ENCODE measurements at regions not wholly inside any gene's neighbourhood (a gene's known extent, or its start where the extent isn't known, plus 50 kb on each side); places are given as distances from the start of the nearest gene placed in this dataset.
"Not testable (repeated sequence)": the region's sequence is repeated elsewhere in the genome, so short reads cannot be mapped to it uniquely, and the experiment has no call there.

DNA sequence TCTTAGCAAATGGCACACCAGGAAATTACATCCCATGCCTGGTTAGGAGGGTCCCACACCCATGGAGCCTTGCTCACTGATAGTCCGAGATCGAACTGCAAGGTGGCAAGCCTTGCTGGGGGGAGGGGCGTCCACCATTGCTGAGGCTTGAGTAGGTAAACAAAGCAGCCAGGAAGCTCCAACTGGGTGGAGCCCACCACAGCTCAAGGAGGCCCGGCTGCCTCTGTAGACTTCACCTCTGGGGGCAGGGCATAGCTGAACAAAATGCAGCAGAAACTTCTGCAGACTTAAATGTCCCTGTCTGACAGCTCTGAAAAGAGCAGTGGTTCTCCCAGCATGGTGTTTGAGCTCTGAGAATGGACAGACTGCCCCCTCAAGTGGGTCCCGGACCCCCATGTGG, 962.7 kb upstream of the INTU start:
- not testable (repeated sequence) for H3K4me3 ChIP-seq (ENCODE audit: low read length); H3K4me1 ChIP-seq (ENCODE audit: control insufficient read depth, insufficient read depth, low read length); H3K36me3 ChIP-seq (ENCODE audit: insufficient read depth, low read length); H3K27me3 ChIP-seq (ENCODE audit: control insufficient read depth, insufficient read depth, low read length); H3K9me3 ChIP-seq (replicated peaks; ENCODE audit: low read length); H3K9ac ChIP-seq (ENCODE audit: low read depth, low read length); H3K4me2 ChIP-seq (ENCODE audit: low read length)

DNA sequence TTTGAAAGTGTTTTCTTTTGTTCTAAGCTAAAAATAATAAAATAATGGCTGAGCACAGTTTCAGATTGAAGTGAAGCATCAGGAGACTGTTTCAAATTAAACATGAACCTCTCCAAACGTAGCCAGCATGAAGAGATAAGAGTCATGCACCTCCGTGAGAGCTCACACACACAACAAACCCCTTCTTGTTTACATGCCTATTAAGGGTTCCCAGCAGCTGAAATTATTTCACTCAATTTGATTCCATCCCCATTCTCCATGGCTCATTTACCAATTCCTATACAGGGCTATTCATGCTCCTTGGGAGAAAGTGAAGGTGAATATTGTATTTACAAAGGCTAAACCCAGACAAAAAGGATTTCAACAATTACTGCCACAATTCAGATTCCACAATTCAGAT, 954.1 kb upstream of the INTU start:
- Histone ChIP-seq H3K4me3 (ENCODE audit: low read length) (no peak overlapping the region), H3K4me1 (ENCODE audit: control insufficient read depth, insufficient read depth, low read length) (no peaks in the 10 kb centered on the region), H3K4me2 (ENCODE audit: low read length) (no peak overlapping the region), H3K9me3 (replicated peaks; ENCODE audit: low read length) (no peaks in the 10 kb centered on the region), H3K36me3 (ENCODE audit: insufficient read depth, low read length) (no peaks in the 10 kb centered on the region), H3K27me3 (ENCODE audit: control insufficient read depth, insufficient read depth, low read length) (no peaks in the 10 kb centered on the region), H3K9ac (ENCODE audit: low read depth, low read length) (no peak overlapping the region)

- no peaks in the 10 kb centered on the region for H3K4me1 ChIP-seq (ENCODE audit: control insufficient read depth, insufficient read depth, low read length)
- H3K4me2 ChIP-seq (ENCODE audit: low read length) = no peak overlapping the region
- H3K9me3 ChIP-seq (replicated peaks; ENCODE audit: low read length) = no peaks in the 10 kb centered on the region
- no peak overlapping the region for H3K4me3 ChIP-seq (ENCODE audit: low read length)
- no peaks in the 10 kb centered on the region for H3K27me3 ChIP-seq (ENCODE audit: control insufficient read depth, insufficient read depth, low read length)
- H3K9ac ChIP-seq (ENCODE audit: low read depth, low read length) = no peak overlapping the region
- no peaks in the 10 kb centered on the region for H3K36me3 ChIP-seq (ENCODE audit: insufficient read depth, low read length)
Observed at GRCh38 chr4:126679303-126679702, 953.5 kb upstream of the INTU start.

DNA sequence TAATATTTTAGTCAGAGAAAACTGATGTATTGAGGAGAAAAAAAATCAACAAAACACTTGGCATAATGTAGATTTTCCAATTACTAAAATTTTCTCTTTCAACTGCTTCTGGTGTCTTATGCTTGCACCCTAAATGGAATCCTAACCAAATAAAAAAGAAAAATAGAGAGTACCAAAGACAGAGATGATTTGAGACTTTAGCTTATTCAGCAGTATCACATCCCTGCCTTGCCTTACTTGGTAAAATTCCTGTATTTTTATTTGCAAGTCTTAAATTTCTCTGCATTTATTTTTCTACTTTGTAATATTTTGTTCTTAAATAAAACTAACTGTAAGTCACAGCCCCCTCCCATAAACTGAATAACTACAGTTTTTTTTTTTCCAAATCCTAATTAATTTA, 950.5 kb upstream of the INTU start:
- Histone ChIP-seq H3K4me3 (ENCODE audit: low read length) (no peak overlapping the region), H3K27me3 (ENCODE audit: control insufficient read depth, insufficient read depth, low read length) (no peaks in the 10 kb centered on the region), H3K9ac (ENCODE audit: low read depth, low read length) (no peak overlapping the region), H3K4me2 (ENCODE audit: low read length) (no peak overlapping the region), H3K4me1 (ENCODE audit: control insufficient read depth, insufficient read depth, low read length) (no peaks in the 10 kb centered on the region), H3K9me3 (replicated peaks; ENCODE audit: low read length) (no peaks in the 10 kb centered on the region), H3K36me3 (ENCODE audit: insufficient read depth, low read length) (no peaks in the 10 kb centered on the region)

DNA sequence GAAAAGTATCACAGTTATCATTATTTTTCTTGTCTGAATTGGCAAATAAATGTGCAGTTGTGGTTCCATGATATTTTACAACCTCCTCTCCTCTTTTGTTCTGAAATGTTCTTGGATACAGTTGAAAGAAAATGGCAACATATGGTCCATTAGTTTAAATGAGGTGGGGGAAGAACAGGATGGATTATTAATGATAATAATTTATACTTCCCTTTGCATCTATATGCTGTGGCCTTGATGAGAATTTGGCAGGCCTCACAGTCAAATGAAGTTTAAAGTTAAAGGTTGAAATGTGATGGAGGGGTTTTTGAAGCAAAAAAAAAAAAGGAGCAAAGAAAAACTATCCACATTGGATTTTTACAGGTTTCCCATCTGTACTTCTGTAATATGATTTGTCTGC, 946.3 kb upstream of the INTU start:
- H3K4me2 ChIP-seq (ENCODE audit: low read length) = no peak overlapping the region
- H3K4me3 ChIP-seq (ENCODE audit: low read length) = no peak overlapping the region
- no peaks in the 10 kb centered on the region for H3K9me3 ChIP-seq (replicated peaks; ENCODE audit: low read length)
- no peaks in the 10 kb centered on the region for H3K36me3 ChIP-seq (ENCODE audit: insufficient read depth, low read length)
- H3K9ac ChIP-seq (ENCODE audit: low read depth, low read length) = no peak overlapping the region
- peaks cover 6% of the 10 kb centered on the region for H3K4me1 ChIP-seq (ENCODE audit: control insufficient read depth, insufficient read depth, low read length)
- H3K27me3 ChIP-seq (ENCODE audit: control insufficient read depth, insufficient read depth, low read length) = no peaks in the 10 kb centered on the region

DNA sequence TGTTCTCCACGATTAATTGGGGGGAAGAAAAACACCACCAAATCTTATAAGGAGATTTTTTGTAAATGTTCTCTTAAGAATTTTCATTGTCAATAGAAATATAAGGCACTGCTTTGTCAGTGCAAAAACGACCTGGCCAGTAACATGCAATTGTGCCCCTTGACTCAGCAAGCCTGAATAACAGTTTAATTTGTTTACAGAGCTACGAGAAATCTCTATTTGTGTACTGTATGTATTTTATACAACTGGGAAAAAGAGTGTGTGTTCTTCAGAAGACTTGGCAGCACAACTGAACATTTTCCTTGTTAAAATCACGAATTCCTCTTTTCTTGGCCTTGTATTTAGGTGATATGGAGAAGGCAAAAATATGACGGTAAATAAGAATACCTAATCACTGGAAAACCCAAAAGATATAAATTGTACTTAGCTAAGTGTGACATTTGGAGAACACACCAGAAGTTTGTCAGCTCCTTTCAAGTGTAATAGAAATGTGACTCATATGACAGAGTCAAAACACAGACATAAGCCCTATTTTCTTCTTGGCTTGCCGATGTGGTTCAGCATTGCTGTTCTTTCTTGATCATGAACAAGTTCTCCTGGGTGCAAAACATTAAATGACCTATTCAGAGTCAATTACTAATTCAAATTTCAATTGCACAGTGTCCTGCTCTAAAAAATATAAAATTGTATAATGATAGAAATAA, 945.0 kb upstream of the INTU start:
- H3K4me1 ChIP-seq (ENCODE audit: control insufficient read depth, insufficient read depth, low read length) = peaks cover 6% of the 10 kb centered on the region

GRCh38 chr4:126691797-126692196, 941.0 kb upstream of the INTU start:
- Histone ChIP-seq H3K4me1 (ENCODE audit: control insufficient read depth, insufficient read depth, low read length) (peaks cover 6% of the 10 kb centered on the region), H3K9me3 (replicated peaks; ENCODE audit: low read length) (no peaks in the 10 kb centered on the region), H3K4me3 (ENCODE audit: low read length) (no peak overlapping the region), H3K9ac (ENCODE audit: low read depth, low read length) (no peak overlapping the region), H3K27me3 (ENCODE audit: control insufficient read depth, insufficient read depth, low read length) (no peaks in the 10 kb centered on the region), H3K36me3 (ENCODE audit: insufficient read depth, low read length) (no peaks in the 10 kb centered on the region), H3K4me2 (ENCODE audit: low read length) (no peak overlapping the region)

More for the DNA sequence above, 945.0 kb upstream of the INTU start:
- Histone ChIP-seq H3K4me3 (ENCODE audit: low read length) (no peak overlapping the region), H3K27me3 (ENCODE audit: control insufficient read depth, insufficient read depth, low read length) (no peaks in the 10 kb centered on the region), H3K4me2 (ENCODE audit: low read length) (no peak overlapping the region), H3K9me3 (replicated peaks; ENCODE audit: low read length) (no peaks in the 10 kb centered on the region), H3K36me3 (ENCODE audit: insufficient read depth, low read length) (no peaks in the 10 kb centered on the region), H3K9ac (ENCODE audit: low read depth, low read length) (no peak overlapping the region)

GRCh38 chr4:126697748-126698147, 935.0 kb upstream of the INTU start:
- Histone ChIP-seq H3K4me3 (ENCODE audit: low read length) (no peak overlapping the region), H3K9ac (ENCODE audit: low read depth, low read length) (no peak overlapping the region), H3K36me3 (ENCODE audit: insufficient read depth, low read length) (no peaks in the 10 kb centered on the region), H3K4me1 (ENCODE audit: control insufficient read depth, insufficient read depth, low read length) (peaks cover 13% of the 10 kb centered on the region), H3K27me3 (ENCODE audit: control insufficient read depth, insufficient read depth, low read length) (no peaks in the 10 kb centered on the region), H3K4me2 (ENCODE audit: low read length) (no peak overlapping the region), H3K9me3 (replicated peaks; ENCODE audit: low read length) (no peaks in the 10 kb centered on the region)

- Histone ChIP-seq H3K27me3 (ENCODE audit: control insufficient read depth, insufficient read depth, low read length) (no peaks in the 10 kb centered on the region), H3K36me3 (ENCODE audit: insufficient read depth, low read length) (no peaks in the 10 kb centered on the region), H3K4me1 (ENCODE audit: control insufficient read depth, insufficient read depth, low read length) (peaks cover 13% of the 10 kb centered on the region), H3K9ac (ENCODE audit: low read depth, low read length) (no peak overlapping the region), H3K4me3 (ENCODE audit: low read length) (no peak overlapping the region), H3K4me2 (ENCODE audit: low read length) (no peak overlapping the region), H3K9me3 (replicated peaks; ENCODE audit: low read length) (no peaks in the 10 kb centered on the region)
Observed at GRCh38 chr4:126698224-126698623, 934.5 kb upstream of the INTU start.

DNA sequence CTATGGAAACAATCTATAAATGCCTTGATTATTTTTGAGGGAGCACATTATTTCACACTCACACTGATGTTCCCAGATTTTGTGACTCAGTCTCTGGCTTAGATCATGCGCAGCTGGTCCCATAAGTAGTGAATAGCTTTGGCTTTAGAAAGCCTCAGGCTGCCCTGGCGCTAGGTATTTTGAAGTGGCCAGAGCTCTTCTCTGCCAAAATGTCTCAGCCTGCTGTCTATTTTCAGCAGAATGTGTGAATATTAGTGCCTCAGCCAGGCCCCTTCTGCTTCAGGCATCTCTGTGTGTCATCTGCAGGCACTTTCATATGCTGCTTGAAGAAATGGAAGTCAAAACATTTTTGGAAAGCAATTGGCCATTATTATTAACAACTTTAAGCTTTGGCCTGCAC, 931.0 kb upstream of the INTU start:
- H3K9me3 ChIP-seq (replicated peaks; ENCODE audit: low read length) = no peaks in the 10 kb centered on the region
- H3K9ac ChIP-seq (ENCODE audit: low read depth, low read length) = no peak overlapping the region
- H3K4me2 ChIP-seq (ENCODE audit: low read length) = no peak overlapping the region
- H3K4me1 ChIP-seq (ENCODE audit: control insufficient read depth, insufficient read depth, low read length) = peaks cover 13% of the 10 kb centered on the region
- H3K27me3 ChIP-seq (ENCODE audit: control insufficient read depth, insufficient read depth, low read length) = no peaks in the 10 kb centered on the region
- no peak overlapping the region for H3K4me3 ChIP-seq (ENCODE audit: low read length)
- H3K36me3 ChIP-seq (ENCODE audit: insufficient read depth, low read length) = no peaks in the 10 kb centered on the region

DNA sequence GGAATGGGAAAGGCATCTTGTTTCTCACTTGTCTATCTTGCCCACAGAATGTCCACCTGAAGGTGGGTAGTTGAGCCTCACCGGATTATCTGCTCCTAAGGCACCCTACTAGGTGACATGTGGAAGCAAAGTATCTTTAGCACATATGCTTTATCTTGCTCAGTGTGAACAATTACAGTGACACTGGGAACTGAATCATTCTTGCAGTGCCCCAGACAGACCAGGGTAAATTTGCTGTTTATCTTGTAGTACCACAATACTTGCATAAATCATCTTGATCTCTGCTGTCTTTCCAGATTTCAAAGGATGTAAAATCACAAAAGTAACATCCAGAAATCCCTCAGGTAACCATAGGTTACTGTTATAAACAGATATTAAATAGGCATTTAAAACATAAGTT, 930.0 kb upstream of the INTU start:
- Histone ChIP-seq H3K36me3 (ENCODE audit: insufficient read depth, low read length) (no peaks in the 10 kb centered on the region), H3K9me3 (replicated peaks; ENCODE audit: low read length) (no peaks in the 10 kb centered on the region), H3K4me1 (ENCODE audit: control insufficient read depth, insufficient read depth, low read length) (peaks cover 8% of the 10 kb centered on the region), H3K4me3 (ENCODE audit: low read length) (no peak overlapping the region), H3K27me3 (ENCODE audit: control insufficient read depth, insufficient read depth, low read length) (no peaks in the 10 kb centered on the region), H3K9ac (ENCODE audit: low read depth, low read length) (no peak overlapping the region), H3K4me2 (ENCODE audit: low read length) (no peak overlapping the region)

GRCh38 chr4:126705266-126705665, 927.5 kb upstream of the INTU start:
- no peak overlapping the region for H3K9ac ChIP-seq (ENCODE audit: low read depth, low read length)
- H3K9me3 ChIP-seq (replicated peaks; ENCODE audit: low read length) = no peaks in the 10 kb centered on the region
- no peaks in the 10 kb centered on the region for H3K27me3 ChIP-seq (ENCODE audit: control insufficient read depth, insufficient read depth, low read length)
- H3K4me2 ChIP-seq (ENCODE audit: low read length) = no peak overlapping the region
- H3K4me1 ChIP-seq (ENCODE audit: control insufficient read depth, insufficient read depth, low read length) = peaks cover 2% of the 10 kb centered on the region
- no peak overlapping the region for H3K4me3 ChIP-seq (ENCODE audit: low read length)
- H3K36me3 ChIP-seq (ENCODE audit: insufficient read depth, low read length) = no peaks in the 10 kb centered on the region

All from skeletal muscle satellite cell (primary cell).